C1 segment of cervical spinal cord (tissue), 14 donors: ENCODE measurements at regions not wholly inside any gene's neighbourhood (a gene's known extent, or its start where the extent isn't known, plus 50 kb on each side); places are given as distances from the start of the nearest gene placed in this dataset.
"Not testable (repeated sequence)": the region's sequence is repeated elsewhere in the genome, so short reads cannot be mapped to it uniquely, and the experiment has no call there.

Source experiments
- DNase-seq, 14 donors: peaks; one replicate each; lab custom pipeline; 2025; lab: John Stamatoyannopoulos, UW

DNA sequence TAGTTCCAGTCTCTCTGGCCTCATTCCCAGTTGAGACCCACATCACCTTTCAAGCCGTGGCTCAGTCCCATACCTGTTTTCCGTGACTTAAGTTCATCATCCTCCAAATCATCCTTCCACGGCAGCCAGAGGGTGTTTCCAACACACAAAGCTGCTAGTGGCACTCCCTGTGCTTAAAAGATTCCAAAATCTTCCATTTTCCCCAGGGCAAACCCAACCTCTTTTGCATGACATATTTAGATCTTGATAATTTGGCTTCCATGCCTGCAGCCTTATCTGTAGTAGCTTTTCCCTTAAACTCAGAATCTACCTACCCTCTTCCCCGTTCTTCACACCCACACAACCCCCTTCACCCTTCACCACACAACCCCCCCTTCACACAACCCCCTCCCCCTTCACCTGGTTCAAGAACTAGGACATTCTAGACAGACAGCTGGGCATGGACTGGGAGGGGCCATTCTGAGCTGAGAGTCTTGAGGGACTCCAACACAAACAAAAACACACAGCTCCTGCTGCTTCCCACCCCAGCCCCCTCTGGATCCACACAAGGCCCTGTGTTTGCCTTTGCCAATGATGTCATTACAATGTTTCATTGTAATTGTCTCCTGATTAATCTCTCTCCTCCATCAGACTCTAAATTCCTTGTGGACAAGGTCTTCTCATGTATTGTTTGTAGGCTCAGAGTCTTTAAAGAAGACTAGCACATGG lies 268.2 kb downstream of the SH3GL2 start:
- DNase-seq: no peak

DNA sequence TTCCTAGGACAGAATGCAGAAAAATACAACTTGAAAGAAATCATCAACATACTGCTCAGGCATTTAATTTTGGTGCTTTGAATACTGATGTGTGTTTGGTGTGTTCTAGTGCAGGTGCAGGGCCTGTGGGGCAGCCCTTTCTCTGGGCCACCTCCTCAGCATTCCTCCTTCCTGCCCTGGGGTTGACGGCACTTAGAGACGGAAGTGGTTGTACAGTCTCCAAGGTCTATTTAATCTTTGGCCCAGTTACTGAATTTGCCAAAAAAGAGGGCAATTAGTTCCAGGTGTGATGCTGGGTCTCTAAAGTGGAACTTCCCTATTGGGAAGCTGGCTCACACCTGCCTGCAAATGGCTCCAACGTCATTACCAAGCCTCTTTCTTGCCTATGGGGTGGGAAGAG lies 269.0 kb downstream of the SH3GL2 start:
- no peak for DNase-seq

DNA sequence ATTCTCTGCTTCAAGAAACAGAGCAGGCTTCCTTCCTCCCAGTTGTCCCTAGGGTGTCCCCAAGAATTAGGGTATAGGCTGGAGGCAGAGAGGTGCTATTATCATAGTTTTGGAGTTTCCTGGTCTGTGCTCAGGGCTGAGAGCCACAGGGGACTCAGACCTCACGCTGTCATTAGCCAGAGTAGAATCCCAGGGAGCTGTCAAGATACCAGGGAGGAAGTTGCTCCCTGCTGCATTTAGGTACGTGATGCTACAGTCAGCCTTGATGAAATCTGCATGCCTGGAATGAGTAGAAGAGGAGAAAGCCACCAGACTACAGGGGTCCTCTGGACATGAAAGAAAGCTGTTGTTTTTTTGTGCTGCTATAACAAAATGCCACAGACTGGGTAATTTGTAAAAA lies 273.2 kb downstream of the SH3GL2 start:
- DNase-seq: no peak

DNA sequence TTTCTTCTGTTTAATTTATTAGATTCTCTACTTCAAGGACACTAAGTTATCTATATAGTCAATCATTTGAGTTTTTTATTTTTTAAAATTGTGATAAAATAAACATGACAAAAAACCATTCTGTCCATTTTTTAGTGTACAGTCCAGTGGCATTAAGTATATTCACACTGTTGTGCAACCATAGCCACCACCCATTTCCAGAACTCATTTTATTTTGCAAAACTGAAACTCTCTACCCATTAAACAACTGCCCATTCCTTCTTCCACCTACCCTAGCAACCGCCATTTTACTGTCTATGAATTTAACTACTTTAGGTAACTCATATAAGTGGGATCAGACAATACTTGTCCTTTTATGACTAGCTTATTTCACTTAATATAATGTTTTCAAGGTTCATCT lies 275.6 kb downstream of the SH3GL2 start:
- DNase-seq: no peak

DNA sequence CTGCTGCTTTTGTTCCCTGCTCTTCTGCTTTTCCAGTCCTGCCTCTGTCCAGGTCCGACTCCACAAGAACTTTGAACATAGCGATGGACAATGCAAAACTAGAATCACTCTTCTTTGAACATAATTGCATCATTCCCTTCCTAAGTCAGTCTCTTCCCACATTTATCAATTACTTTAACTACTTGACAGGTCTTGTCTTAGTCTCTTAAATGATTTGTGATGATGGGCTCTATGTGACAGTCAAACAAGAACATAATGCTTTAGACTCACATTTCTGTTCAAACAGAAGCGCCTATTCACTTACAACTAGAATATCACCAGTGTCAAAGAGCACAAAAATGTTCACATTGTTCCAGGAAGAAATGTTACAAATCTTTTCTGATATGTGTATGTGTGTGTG lies 278.1 kb downstream of the SH3GL2 start:
- DNase-seq: no peak

DNA sequence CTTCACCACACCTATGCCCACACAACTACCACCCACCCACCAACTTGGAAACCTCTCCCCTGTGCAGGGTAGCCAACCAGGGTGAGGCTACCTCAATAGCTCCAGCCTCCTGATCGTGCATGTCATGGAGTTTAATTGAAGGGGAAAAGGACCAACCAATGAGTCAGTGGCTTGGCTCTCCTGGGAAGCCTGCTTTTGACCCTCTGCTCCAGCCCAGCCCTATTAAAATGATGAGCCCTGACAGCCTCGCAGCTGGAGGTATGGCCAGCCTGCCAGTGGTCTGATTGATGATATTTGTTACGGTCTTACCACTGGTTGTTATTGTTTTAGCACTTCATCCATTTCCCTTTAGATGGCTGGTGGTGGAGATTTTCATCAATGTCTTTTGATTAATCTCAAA lies 280.4 kb downstream of the SH3GL2 start:
- no peak for DNase-seq

DNA sequence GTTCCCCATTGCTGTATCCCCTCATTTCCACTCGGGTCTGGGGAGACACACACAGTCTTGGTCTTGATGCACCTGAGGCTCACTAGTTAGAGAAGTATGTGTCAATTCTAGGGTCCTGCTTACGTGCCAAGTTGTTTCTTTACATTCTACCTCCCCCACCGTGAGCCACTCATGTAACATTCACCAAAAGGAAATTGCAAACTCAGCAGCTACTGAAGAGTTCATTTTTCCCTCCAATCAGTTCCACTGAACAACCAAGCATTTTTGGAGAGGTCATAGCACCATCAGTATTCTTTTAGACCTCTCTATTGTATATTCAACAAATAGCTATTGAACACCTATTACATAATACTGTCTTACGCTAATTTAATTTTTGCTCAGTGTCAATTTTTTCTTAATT lies 281.1 kb downstream of the SH3GL2 start:
- DNase-seq: no peak

DNA sequence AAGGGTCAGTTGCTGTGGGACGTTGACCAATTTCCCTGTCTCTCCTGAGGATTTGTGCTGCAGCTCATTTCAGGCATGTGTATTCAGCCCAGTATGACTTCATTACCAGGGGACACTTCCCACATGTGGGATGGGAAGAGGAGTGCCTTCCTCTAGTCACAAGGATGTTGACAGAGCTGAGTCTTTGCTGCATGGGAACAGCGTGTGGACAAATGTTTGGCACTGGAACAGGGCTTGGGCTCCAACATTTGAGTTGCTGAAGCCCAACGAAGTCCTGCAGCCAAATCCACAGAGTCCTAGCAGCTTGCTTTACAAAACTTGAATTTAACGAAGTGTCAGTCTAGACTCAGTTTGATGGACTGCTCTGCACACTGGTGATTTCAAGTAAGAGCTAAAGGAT lies 283.2 kb downstream of the SH3GL2 start:
- no peak for DNase-seq

DNA sequence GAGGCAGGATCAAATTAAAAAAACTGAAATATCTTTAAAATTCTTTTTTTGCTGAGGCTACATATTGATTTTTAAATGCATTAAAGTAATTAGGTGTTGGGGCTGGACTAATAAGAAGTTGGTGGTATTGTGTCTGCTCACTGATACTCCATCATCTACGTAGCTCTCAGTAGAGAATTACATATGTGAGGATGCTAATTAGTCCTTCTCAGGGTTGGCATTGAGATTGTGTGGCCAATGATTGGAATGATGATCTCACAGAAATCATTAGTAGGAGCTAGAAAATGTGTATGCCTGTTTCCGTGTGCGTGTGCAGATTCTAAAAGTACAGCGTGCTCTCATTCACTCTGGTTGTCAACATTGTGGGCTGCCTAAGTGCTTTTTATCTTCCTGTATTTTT lies 283.8 kb downstream of the SH3GL2 start:
- no peak for DNase-seq

DNA sequence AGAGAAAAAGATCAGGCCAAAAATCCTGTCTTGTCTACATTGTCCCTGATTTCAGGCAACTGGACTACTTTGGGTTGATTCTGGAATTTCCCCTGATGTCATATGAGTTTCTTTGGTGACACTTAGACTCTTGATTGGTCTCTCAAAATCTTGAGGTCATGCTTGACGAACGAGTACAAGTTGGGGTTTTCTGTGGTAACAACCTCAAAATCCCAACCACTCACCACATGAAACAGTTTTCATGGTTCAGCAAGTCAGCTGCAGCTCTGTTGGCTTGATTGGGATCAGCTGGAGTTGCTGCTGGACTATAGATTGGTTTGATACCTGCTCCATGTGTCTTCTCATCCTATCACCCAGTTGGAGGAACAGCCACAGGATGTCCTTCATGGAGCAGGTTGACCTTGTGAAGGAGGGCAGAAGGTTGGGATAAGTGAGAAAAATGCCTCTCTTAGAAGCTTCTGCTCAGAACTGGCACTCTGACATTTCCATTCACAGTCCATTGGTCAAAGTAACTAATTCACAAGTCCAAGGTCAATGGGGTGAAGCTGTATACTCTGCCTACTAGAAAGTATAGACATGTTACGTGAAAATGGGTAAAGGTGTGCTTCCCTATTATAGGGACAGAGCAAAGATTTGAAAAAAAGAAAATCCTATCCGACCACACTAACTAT lies 284.5 kb downstream of the SH3GL2 start:
- no peak for DNase-seq

DNA sequence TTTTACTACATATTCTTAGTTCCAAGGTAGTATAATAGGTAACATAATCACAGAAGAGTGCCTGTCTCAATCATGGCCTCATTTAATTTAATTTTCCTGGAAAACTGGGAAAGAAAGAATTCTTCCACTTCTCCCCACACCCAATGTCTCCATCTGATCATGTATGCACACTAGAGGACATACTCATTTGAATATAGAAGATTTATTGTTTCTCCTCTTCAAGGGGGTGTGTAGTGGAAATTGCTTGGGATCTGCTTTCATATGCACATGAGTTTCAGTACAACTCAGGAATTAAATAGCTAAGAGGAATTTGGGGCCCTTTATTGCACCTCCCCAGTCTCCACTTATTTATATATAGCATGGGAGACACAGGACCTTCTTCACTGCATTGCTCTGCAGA lies 285.1 kb downstream of the SH3GL2 start:
- no peak for DNase-seq

DNA sequence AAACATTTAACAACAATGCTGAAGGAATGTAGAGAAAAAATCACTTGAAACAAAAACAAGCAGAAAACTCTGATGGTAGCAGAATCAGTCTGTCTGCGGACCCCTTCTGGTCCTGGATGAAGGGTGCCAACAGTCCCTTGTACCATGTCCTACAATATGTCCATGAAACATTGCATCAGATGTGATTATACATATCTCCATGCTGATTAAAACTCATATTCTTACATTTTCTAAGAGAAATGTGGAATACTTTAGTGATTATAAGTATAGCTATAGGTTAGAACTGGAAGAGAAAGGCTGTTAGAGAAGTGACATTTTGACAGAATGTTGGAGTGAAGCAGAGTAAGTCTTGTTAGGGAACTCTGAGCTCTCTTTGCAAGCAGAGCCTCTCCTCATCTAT lies 286.1 kb downstream of the SH3GL2 start:
- DNase-seq: no peak

DNA sequence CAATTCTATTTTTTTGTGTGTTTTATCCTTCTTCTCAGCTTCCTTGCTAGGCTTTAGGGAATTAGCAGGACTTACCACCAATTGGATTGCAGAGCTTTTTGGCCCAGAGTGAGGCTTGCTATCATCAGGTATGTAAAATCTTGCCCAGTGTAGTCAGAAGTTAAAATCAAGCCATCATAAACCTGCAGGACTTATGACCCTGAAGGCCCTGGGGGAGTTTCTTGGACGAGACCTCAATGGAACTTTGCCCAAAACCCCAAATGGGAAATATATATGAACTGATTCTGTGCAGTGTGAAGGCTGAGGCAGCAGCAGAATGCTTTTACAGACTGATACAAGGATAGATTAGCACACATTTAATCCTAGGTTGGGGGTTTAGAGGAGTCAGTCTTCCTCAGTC lies 287.0 kb downstream of the SH3GL2 start:
- no peak for DNase-seq

DNA sequence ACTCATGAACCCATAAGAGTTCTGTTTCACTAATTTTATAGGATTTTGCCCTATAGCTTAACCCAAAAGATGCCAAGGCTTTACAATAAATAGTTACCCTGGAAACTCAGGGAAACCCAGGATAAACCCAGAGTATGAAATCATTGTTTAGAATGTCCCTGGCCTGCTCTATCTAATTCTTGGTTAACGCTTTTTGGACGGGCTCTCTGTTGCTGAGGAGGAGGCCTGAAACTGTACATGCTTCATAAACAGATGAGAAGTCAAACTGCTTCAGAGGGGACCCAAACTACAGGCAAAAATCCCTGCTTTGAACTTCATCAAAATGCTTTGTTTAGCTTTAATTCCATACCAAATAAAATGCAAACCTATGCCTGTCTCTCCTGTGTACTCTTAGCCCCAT lies 291.9 kb downstream of the SH3GL2 start:
- DNase-seq: no peak

DNA sequence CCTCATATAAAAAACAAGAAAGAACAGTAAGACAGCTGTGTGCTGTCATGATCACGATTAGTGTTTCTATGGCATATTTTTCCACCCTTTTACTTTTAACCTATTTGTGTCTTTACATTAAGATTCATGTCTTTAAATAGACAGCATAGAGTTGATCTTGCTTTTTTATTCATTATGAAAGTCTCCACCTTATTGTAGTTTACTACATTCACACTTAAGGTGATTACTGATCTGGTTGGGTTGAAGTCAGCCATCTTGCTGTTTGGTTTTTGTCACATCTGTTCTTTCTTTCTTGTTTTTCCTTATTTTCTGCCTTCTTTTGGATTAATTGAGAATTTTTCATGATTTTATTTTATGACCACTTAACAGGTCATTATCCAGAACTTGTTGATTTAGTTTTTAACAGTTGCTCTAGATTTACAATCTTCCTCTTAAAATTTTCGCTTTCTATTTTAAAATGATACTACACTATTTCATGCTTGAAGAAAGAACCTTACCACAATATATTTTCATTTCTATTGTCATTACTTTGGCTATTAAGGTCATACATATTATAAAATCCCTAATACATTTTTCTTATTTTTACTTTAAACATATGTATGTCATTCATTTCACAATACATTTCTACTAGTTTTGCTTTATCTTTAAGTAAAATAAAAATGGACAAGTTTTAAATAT lies 292.5 kb downstream of the SH3GL2 start:
- DNase-seq: no peak

DNA sequence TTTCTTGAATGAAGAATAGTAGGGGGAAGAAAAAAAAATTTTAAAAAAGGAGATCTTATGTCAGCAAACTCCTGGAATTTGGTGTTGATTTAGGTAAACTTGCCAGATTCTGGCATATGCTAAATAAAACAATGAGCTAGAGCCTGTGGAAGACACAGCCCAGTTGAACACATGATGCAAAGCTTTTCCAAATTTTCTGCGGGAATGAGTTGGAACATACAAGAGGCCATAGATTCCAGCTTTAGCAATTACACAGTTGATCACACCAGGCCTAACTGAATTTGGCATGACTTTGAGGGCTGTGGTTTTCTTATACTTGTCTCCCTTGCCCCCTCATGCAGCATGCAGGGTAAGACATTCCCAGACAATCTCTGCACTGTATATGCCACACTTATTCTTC lies 297.0 kb downstream of the SH3GL2 start:
- peak in 1 of 14 donors; percentile 6 for DNase-seq

DNA sequence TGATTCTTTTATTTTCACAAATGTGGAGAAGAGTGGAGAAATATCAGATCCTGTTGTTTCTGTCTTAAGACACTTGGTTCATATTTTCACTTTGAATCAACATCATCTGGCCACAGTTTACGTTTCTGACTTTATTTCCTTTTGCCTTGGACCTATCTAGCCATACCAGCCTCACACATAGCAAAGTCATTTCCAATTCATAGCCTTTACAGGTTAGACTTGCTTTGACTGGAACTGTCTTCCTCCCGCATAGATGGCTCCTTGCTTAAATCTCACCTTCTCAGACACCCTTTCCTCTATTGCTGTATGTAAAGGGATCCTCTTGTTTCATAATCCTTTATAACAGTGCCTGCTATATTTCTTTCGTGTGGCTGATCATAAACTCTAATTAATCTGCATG lies 297.8 kb downstream of the SH3GL2 start:
- no peak for DNase-seq

DNA sequence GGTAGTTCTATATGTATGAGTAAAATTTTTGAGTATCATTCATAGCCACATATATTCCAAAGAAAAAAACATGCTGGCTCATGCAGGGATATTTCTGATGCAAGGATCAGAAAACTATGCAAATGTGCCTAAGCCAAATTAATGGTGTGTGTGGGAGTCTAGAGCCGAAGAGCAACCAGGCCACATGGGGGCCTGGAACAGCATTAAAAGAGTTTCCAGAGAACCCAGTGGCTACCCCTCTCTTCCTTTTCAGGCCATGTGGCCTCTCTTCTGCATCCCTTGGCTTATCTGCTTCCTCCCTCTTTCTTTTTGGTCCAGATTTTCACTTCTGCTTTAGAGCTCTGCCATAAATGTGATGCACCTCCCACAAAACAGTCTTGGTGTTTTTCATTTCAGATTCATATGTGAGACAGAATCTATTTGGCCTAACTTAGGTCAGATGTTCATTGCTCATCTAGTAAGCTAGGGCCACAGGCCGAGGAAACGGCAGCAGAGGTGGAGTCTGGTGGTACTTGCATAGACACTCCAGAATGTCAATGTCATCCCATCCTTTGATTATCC lies 300.0 kb downstream of the SH3GL2 start:
- DNase-seq: no peak

DNA sequence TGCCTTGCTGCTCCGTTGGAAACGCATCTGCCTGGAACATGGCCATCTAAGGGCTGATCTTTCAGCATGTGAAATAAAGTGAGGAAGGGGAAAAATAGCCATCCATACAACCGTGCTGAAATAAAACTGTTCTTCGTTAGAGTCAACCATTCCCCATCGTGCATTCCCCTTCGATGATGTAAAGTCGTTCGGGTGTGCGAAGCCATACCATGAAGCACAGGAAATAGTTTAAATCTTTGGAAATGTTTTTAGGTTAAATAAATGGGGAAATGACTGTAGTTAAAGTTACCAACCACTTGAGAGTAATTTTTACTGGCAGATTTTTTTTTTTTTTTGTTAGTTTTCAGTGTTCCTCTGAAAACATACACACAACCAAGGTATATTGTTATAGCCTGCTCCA lies 302.5 kb downstream of the SH3GL2 start:
- no peak for DNase-seq

DNA sequence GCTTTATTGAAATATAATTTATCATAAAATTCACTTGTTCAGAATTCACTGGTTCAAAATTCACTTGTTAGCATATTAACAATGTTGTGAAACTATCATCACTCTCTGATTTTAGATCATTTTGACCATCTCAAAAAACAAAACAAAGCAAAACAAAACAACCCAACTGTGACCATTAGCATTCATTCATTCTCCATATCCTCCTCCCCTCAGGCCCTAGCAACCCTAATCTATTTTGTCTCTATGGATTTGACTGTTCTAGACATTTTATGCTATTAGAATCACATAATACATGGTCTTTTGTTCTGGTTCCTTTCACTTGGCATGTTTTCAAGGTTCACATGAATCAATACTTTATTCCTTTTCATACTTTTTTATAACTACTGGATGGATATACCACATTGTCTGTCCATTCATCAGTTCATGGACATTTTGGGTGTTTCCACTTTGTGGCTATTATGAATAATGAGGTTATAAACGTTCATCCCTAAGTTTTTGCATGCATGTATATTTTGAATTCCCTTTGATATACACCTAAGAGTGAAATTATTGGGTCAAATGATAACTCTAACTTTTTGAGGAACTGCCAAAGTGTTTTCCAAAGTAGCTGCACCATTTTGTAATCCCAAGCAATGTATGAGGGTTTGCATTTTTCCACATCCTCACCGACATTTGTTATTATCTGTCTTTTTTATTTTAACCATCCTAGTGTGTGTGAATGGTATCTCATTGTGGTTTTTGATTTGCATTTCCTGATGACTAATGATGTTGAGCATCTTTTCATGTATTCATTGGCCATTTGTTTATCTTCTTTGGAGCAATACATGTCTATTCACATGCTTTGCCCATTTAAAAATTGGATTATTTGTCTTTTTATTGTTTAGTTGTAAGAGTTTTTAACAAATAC lies 304.1 kb downstream of the SH3GL2 start:
- DNase-seq: no peak

DNA sequence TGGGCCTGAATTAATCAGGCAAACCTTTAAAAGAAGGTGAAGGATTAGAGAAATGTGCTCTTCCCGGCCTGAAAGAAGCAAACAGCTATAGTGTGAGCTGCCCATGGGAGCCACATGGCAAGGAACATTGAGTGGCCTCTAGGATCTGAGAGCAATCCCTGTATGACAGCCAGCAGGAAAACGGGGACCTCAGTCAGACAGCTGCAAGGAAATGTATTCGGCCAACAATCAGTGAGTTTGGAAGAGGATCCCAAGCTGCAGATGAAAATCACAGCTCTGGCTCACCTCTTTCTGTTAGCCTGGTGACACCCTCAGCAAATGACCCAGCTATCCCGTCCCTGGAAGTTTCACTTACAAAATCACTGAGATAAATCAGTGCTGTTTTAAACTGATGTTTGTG lies 309.2 kb downstream of the SH3GL2 start:
- no peak for DNase-seq

DNA sequence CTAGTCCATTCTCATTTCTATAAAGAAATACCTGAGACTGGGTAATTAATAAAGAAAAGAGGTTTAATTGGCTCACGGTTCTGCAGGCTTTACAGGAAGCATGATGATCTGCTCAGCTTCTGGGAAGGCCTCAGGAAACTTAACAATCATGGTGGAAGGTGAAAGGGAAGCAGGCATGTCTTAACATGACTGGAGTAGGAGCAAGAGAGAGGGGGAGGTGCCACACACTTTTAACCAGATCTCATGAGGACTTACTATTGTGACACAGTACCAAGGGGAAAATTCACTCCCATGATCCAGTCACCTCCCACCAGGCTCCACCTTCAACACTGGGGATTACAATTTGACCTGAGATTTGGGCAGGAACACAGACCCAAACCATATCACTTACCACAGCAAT lies 310.1 kb downstream of the SH3GL2 start:
- DNase-seq: not testable (repeated sequence)
